ENCODE measurements at regions not wholly inside any gene's neighbourhood (a gene's known extent, or its start where the extent isn't known, plus 50 kb on each side); places are given as distances from the start of the nearest gene placed in this dataset.

GRCh38 chrX:25976683-25977310 is 161.3 kb upstream of the MAGEB18 start:
- no peaks in the 10 kb centered on the region for H3K4me1 ChIP-seq
- WGBS (ENCODE audit: insufficient coverage, low coverage, low lambda C conversion rate, missing lambda C conversion rate) = no CpG with 5 or more reads among the region's 10 CpGs
- TF ChIP-seq CTCF (IDR thresholded peaks at IDR 0.05) (no peak), POLR2A (IDR thresholded peaks at IDR 0.05) (no peak)
- no peak overlapping the region for H3K4me3 ChIP-seq
- no peaks in the 10 kb centered on the region for H3K27me3 ChIP-seq
- H3K36me3 ChIP-seq = no peaks in the 10 kb centered on the region
- H3K27ac ChIP-seq = no peak overlapping the region
- no peak for ATAC-seq
- intact Hi-C loops (cut with DNase I) = no loop called here
- H3K9me3 ChIP-seq = no peaks in the 10 kb centered on the region
- DNase-seq = no peak

DNA sequence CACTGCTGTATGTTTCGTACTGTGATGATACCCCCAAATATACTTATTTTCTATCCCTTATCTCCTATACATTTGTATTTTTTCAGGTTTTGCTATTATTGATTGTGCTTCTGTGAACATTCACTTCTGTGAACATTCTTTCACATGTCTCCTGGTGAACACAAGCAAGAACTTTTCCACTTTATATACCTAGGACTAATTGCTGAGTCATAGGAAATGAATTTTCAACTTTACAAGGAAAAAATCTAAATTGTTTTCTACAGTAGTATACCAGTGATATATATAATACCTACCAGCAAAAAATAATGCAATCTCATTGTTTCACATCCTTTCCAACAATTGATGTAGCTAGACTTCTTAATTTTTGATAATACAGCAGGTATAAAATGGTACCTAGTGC is 139.5 kb upstream of the MAGEB18 start:
- intact Hi-C loops (cut with DNase I) = no loop called here
- TF ChIP-seq CTCF (IDR thresholded peaks at IDR 0.05) (no peak), POLR2A (IDR thresholded peaks at IDR 0.05) (no peak)
- no peak overlapping the region for H3K27ac ChIP-seq
- WGBS (ENCODE audit: insufficient coverage, low coverage, low lambda C conversion rate, missing lambda C conversion rate) = 15% methylated on average over 1 of the region's 1 CpG
- H3K4me1 ChIP-seq = no peaks in the 10 kb centered on the region
- no peaks in the 10 kb centered on the region for H3K27me3 ChIP-seq
- DNase-seq (no peak), ATAC-seq (no peak)
- H3K9me3 ChIP-seq = no peaks in the 10 kb centered on the region
- no peaks in the 10 kb centered on the region for H3K36me3 ChIP-seq
- H3K4me3 ChIP-seq = no peak overlapping the region

DNA sequence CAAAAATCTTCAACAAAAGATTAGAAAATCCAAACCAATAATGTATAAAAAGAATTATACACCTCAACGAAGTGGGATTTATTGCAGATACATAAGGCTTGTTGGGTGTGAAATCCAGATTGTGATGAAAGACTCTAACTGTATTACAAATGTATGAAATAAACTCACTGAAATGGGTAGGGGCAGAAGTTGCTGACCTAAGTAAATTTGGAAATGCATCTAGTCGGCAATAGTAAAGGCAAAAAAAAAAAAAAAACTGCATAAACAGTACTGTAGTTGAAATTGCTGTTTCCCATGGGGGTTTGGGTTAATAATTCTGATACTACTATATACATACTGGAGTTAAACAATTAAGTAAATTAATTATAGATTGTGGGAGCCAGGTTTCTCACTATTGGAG is 130.7 kb upstream of the MAGEB18 start:
- Histone ChIP-seq H3K27me3 (no peaks in the 10 kb centered on the region), H3K4me3 (no peak overlapping the region), H3K4me1 (no peaks in the 10 kb centered on the region), H3K9me3 (no peaks in the 10 kb centered on the region), H3K27ac (no peak overlapping the region), H3K36me3 (no peaks in the 10 kb centered on the region)
- DNase-seq (no peak), ATAC-seq (no peak)
- intact Hi-C loops (cut with DNase I) = no loop called here
- 33% methylated on average over 2 of the region's 2 CpGs for WGBS (ENCODE audit: insufficient coverage, low coverage, low lambda C conversion rate, missing lambda C conversion rate)
- TF ChIP-seq CTCF (IDR thresholded peaks at IDR 0.05) = no peak

- intact Hi-C loops (cut with DNase I) = no loop called here
- Histone ChIP-seq H3K36me3 (no peaks in the 10 kb centered on the region), H3K9me3 (no peaks in the 10 kb centered on the region), H3K4me3 (no peak overlapping the region), H3K27me3 (no peaks in the 10 kb centered on the region), H3K27ac (no peak overlapping the region), H3K4me1 (no peaks in the 10 kb centered on the region)
- WGBS (ENCODE audit: insufficient coverage, low coverage, low lambda C conversion rate, missing lambda C conversion rate) = 35% methylated on average over 2 of the region's 2 CpGs
- ATAC-seq = no peak
- TF ChIP-seq CTCF (IDR thresholded peaks at IDR 0.05) = no peak
- TF ChIP-seq POLR2A (IDR thresholded peaks at IDR 0.05) = no peak
- no peak for DNase-seq
These were observed 130.1 kb upstream of the MAGEB18 start for GRCh38 chrX:26008042-26008441.

GRCh38 chrX:26008691-26009090 is 129.5 kb upstream of the MAGEB18 start:
- 13% methylated on average over 2 of the region's 2 CpGs for WGBS (ENCODE audit: insufficient coverage, low coverage, low lambda C conversion rate, missing lambda C conversion rate)
- DNase-seq (no peak), ATAC-seq (no peak)
- Histone ChIP-seq H3K4me1 (no peaks in the 10 kb centered on the region), H3K27me3 (no peaks in the 10 kb centered on the region), H3K4me3 (no peak overlapping the region), H3K36me3 (no peaks in the 10 kb centered on the region), H3K27ac (no peak overlapping the region), H3K9me3 (no peaks in the 10 kb centered on the region)
- intact Hi-C loops (cut with DNase I) = no loop called here
- no peak for TF ChIP-seq CTCF (IDR thresholded peaks at IDR 0.05)
- TF ChIP-seq POLR2A (IDR thresholded peaks at IDR 0.05) = no peak

Data from right lobe of liver (tissue), 6 donors.